Hypothalamus (tissue), 51 donors: ENCODE measurements at regions not wholly inside any gene's neighbourhood (a gene's known extent, or its start where the extent isn't known, plus 50 kb on each side); places are given as distances from the start of the nearest gene placed in this dataset.

Experiments
- DNase-seq, 51 donors: peaks; one replicate each; lab custom pipeline; 2025; lab: John Stamatoyannopoulos, UW

DNA sequence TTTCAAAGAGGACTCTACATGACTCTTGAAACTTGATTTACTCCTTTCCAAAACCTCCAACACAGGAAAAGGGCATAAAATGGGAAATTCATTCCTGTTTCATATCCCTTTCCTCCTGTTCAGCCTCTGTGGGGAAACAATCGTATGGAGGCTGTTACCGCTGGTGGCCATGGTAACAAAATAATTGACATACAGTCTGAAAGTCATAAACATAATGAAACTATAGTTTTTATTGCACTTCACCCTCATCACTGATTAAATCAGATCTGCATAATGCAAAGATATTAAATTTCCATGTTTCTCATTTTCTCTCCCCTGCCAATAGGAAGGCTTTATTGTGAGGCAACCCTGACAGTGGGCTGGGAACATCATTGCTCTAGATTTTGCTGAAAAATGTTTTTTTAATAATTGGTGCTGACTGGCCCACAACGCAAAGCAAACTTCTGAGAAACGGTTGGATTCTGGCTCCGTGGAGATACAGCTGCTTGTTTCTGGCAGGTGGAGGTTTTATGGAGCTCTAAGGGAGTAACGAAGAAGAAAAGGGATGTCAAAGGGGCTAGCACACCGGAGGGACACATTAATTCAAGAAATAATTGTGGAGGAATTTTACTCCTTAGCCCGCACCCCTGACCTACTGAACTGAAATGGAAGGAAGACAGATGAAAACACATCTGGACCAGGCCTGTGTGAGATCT lies 154.2 kb upstream of the SHISA6 start:
- no peak for DNase-seq

DNA sequence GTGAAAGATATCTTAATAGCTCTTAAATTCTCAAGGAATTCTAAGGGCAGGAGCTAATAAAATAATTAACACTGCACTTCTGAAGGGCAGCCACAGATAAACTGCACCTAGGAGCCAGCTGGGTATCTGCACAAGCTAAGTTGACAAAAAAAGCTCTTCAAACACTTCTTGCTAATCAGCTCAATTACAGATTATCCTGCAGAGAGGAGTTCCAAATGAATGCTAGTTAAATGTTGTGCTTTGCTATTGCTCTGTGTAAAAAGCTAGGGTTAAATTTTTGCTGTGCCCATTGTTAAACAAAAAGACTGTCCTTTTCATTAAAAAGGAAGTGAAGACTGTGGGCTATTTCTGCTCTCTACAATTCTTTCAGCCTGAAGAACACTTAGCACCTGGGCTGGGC lies 158.5 kb upstream of the SHISA6 start:
- DNase-seq, result no peak

DNA sequence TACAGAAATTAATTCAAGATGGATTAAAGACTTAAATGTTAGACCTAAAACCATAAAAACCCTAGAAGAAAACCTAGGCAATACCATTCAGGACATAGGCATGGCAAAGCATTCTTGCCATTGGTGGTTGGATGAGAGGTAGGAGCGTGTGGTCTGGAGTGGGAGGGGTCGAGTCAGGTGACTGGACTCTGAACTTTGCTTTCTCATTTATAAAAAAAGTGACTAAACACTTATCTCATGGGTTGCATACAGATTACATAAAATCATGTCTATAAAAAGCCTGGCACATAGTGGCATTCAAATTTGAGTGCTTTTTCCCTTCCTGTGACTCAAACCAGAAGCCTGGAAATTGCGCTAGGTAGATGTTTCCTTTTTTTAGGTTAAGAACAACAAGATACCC lies 159.7 kb upstream of the SHISA6 start:
- DNase-seq, result no peak

DNA sequence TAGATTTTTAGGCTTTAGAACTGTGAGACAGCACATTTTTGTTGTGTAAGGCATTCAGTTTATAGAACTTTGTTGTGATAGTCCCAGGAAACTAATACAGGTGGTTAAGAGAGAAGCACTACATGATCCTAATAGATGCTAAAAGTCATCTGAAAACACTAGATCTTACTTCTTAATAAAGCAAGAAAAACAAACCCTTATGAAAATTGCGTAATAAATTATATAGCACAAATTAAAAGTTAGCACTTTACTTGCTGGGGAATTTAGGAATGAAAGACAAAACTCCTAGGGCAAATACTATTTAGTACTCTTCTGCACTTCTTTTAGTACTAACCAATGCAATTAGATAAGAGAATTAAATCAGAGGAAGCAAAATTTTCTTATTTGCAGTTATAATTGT lies 163.3 kb upstream of the SHISA6 start:
- DNase-seq, result no peak

DNA sequence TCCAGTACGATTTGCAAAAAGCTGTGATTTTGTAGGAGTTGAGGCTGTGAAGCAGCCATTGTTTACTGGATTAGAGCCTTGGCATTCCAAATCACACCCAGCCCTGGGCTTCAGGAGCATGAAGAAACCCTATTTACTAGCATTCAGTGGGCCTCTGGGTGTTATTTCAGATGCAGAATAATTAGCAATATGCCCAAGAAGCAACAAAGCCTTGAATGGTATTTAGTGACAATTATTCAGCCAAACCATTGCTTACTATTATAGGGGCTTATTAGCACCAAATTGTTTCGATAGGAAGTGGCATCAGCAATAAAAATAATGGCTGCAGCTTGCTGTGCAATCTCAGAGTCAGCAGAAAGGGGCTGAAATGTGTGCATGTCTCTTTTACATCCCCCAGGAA lies 166.6 kb upstream of the SHISA6 start:
- no peak for DNase-seq

DNA sequence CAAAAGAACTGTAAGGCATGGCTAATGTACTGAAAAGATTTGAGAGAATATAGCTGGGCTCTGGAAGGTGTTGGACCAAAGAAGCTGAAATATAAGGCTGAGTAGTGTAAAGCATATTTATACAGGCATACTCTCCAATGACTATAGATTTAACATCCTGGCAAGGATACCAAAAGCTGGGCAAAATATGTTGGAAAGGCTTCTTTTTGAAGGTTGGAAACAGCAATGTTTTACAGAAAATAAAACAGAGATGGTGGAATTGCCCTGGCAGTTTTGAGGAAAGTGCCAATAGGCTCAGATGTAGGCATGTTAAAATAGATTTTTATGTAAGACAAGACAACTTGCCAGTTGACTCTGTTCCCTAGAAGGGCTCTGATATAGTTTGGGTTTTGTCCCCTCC lies 184.1 kb upstream of the SHISA6 start:
- no peak for DNase-seq

DNA sequence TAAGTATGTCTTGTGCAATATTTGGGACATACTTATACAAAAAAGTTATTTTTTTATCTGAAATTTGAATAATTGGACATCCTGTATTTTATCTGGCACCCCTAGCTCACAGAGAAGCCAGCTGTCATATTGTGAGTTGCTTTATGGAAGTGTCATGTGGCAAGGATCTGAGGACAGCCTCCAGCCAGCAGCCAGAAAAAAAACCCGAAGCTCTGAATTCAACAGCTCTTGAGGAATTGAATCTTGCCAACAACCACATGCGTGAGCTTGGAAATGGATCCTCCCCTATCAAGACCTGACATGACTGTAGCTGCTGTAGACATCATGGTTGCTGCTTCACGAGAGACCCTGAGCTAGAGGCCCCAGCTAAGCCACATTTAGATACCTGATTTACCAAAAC lies 187.2 kb upstream of the SHISA6 start:
- DNase-seq, result no peak

DNA sequence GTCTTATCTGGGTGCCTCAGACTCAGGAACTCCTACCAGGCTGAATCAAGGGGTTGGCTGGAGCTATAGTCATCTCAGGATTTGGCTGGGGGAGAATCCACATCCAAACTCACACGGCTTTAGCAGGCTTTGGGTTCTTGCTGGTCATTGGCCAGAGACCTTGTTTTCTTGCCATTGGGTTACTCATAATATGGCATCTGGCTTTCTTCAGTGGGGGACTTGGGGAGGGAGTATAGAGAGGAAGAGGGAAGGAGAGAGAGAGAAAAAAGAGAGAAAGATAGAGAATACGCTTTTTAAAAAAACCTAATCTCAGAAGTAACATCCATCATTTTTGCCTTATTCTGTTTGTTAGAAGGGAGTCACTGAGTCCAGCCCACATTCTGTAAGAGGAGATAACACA lies 191.5 kb upstream of the SHISA6 start:
- DNase-seq, result no peak

DNA sequence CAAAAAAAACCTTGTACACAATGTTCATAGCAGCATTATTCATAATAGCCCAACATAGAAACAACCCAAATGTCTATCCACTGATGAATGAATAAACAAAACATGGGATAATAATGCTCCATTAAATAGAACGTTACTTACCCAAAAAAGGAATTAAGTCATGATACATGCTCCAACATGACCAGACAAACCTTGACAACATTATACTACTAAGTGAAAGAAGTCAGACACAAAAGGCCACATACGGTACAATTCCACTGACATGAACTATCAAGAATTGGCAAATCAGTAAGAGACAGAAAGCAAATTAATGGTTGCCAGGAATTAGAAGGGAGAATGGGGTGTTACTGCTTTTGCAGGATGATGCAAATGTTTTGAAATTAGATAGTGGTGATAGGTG lies 193.8 kb upstream of the SHISA6 start:
- no peak for DNase-seq

DNA sequence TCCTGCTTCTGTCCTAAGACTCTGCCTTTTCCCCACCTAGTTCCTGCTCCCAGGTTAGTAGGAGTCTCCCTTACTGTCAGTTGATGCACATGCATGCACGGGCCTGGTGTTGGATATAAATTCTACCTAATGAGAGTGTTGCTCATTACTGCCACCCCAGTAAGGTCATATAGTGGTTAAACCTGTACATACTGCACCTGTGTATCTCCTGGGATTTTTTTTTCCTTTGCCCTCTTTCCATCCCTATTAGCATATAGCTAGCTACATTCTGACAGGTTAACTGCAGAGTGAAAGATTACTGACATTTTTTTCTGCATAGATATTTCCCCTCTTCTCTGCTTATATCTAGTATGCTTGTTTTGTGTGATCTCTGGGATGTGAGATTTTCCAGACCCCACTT lies 201.5 kb upstream of the PIRT start:
- no peak for DNase-seq

DNA sequence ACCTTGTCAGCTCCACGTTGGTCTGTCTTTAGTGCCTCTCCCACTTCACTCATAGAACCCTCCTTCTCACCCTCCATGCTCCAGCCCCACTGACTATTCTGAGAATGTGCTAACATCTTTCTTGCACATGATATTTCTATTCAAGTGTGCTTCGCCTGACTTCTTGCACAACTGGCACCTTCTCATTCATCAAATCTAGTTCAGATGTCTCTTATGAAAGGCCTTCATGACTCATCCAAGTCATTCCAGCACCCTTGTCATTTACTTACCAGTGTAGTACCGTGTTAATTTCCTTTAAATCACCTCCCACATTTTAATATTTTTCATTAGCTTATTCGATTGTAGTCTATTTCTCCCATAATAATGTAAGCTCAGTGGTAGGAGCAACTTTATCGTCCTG lies 197.8 kb upstream of the PIRT start:
- no peak for DNase-seq

DNA sequence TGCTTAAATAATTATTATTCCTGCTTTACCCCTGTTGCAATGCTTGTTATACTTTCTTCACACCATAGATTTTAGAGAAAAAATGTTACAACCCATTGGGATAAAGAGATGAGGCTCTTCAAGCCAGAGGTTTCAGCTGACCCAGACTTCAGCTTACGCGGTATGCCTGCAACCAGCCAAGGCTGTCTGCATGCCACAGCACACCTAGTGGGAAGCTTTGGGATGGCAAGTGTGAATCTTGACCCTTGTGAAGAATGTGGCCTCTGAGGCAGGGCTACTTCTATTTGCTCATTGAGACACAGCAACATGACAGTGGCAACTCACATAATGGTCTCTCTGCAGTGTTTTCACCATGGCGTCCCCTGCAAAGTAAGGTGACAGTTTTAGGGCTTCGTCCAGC lies 193.9 kb upstream of the PIRT start:
- DNase-seq, result no peak

DNA sequence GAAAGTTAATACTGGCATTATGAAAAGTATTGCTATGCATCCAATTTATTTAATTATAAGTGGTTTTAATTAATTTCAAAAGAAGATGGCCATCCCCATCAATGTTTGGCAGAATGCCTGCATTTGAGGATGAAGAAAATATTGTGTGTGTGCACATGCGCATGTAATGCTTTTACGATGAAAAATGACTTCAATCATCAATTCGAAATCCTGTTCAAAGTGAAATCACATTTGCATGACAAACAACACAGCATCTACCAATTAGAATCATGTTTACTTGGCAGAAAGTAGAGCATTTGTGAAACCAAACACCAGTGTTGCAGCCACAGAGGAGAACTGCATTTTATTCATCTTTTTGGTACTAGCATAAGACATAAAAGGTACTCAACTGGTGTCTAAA lies 191.9 kb upstream of the PIRT start:
- DNase-seq, result no peak

DNA sequence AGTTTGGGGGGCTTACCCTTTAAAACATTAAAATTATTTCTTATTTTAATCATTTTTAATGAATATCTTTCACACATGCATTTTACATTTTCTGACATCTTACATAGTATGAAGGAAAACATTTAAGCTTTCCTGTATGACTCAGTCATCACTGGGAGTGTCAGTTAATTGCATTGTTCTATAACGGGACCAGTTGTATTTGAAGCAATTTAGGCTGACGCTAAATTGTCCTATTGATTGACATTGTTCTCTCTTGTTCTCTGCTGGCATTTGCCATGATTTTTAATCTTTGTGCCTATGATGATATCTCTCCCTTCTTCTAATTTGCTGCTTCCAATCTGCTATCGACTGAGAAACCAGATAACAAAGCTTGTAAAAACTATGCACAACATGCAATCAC lies 190.5 kb upstream of the PIRT start:
- DNase-seq, result no peak

DNA sequence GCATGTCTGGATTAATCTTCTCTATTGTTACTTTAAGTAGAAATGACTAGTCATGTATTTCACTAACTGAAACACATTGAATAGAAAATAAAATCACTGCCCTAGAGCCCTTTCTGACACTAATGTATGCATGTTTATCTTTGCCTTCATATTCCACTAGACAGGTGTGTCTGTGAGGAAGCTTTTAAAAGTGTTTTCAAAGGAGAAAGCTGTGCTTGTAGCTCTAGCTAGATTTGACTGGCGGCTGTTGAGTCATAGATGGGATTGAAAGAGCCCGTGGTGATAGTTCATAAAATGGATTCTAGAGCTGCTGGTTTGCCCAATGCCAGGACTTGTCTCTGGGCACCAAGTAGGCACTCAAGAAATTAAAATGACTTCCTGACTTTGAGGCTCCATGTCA lies 189.0 kb upstream of the PIRT start:
- DNase-seq, result no peak

DNA sequence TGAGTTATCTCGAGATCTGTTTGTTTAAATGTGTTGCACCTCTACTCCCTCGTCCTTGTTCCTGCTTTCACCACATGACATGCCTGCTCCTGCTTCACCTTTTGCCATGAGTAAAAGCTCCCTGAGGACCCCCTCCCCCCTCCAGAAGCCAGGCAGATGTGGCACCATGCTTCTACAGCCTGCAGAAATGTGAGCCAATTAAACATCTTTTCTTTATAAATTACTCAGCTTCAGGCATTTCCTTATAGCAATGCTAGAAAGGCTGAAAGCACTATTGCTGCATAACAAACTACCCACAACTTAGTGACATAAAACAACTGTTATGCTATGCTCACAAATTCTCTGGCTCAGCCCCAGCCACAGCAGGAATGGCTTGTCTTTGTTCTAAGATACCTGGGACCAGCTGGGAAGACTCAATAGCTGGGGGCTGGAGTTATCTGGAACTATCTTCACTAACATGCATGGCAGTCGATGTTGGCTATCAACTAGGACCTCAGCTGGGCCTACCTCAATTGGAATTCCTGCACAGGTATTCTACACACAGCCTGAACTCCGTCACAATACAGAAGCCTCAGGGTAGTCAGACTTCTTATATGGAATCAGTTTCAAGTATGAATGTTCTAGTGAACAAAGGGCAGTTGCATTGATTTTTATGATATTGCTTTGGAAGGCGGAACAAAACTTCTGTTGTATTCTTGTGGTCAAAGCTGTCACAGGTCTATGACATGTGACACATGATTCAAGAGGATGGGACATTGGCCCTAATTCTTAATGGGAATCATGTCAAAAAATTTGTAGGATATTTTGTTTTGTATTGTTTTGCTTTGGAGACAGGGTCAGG lies 186.0 kb upstream of the PIRT start:
- no peak for DNase-seq

DNA sequence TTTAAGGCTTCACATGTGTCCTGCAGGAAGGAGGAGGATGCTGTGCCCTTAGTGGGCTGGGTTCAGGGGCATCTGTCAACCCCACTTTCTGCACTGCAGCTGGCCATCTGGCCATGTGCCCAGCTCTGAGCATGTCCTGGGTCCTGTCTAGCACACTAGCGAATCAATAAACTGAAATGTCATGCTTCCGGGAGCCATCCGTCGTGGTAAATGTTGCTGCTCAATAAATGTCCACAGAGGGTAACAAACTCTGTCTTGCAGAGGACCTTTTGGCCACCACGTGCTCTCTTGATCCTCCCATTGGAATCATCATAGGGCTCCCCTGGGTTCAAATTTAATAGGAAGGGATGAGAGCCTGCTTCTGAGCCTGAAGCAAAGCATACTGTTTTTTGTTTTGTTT lies 168.6 kb upstream of the PIRT start:
- no peak for DNase-seq

DNA sequence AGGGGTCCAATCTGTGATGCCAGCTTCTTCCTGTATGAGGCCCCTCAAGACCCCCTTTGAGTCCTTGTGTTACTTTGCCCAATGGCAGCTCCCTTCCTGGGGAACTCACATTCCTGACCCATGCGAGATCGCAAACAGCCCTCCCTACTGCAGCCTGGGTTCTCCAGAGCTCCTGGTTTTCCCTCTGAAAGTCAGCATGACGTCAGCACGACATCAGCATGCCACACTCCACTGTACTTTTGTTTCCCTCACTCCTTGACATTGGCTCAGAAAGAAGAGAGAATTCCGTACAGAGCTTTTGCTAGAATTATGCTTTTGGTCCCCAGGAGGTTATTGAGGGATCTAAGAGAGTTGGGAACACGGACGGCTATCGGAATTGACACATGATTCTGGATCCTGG lies 168.1 kb upstream of the PIRT start:
- no peak for DNase-seq

DNA sequence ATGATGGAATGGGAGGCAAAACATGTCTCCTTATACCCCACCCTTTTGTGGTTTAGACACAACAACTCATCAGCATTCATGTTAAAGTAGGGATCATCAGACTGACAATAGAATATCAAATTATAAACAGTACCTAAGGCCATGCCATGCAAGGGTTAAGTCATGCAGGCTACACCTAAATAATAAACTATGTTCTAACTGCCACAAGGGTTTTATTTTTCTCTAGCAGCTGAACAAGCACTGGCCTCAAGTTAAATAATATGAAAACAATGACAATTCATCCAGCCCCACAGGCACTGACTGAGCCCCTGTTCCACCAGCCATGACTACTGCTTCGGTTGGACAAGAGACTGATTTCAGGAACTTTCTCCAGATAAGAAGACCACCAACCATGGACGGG lies 164.5 kb upstream of the PIRT start:
- no peak for DNase-seq

DNA sequence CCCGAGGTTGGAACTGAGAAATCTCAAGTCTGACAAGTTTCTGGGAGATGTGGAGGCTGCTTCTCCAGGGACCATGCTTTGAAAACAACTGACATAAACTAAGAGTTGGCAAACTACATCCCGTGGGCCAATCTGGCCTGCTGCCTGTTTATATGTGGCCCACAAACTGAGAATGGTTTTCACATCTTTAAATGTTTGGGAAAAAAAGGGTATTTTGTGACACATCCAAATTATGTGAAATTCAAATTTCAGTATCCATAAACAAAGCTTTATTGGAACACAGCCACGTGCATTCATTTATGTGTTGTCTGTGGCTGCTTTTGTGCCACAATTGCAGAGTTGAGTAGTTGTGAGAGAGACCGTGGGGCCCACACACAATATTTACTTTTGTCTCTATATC lies 163.8 kb upstream of the PIRT start:
- DNase-seq, result no peak

DNA sequence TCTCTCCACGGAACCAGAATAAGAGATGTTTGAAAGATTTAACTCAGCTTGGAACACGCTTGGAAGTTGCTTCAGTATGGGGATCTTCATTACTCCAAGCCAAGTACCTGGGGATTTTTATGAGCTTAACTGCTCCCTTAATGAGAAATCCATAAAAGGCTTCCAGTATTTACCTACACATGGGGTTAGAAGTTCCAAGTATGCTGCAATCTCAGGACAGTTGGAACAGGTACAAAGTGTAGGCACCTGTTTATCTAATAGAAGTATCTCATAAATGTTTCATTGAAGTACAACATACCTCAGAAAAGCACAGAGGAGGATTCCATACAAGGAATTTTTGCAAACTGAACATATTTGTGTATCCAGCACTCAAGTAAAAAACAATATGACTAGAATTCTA lies 161.6 kb upstream of the PIRT start:
- no peak for DNase-seq

DNA sequence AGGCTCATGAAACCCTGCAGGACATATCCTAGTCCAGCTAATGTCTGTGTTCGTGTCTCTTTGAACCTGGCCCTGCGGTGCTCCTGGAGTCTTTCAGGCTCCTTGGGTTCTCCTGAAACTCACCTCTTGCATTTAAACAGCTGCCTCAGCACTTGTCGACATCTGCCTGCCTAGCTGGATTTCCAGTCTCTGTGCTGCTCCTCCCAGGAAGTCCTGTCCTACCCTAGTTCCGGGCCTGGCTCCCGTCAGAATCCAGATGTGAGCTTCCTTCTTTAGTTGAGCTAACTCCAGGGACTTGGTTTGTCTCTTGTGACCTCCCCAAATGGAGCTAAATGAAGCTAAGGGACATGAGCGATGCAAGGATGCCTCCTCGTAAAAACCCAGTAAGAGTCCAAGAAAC lies 155.2 kb upstream of the PIRT start:
- DNase-seq, result no peak
